Eye (tissue), 1 donor: ENCODE measurements at regions not wholly inside any gene's neighbourhood (a gene's known extent, or its start where the extent isn't known, plus 50 kb on each side); places are given as distances from the start of the nearest gene placed in this dataset.
A peak's percentile ranks its signal among the peaks of the same experiment; 100 is the strongest.

ENCODE experiments used
- DNase-seq: peaks from one replicate; pipeline ENCODE4 v3.0.0-alpha.2; 2015

- no peak for DNase-seq
Observed at GRCh38 chr11:22433517-22433916, 95.3 kb downstream of the SLC17A6 start.

GRCh38 chr11:22433094-22433455 is 94.9 kb downstream of the SLC17A6 start:
- no peak for DNase-seq

- DNase-seq, result peak; percentile 97
Observed at GRCh38 chr11:22432291-22433093, 94.3 kb downstream of the SLC17A6 start.

- DNase-seq, result peak; percentile 58
Observed at GRCh38 chr11:22431106-22431505, 92.9 kb downstream of the SLC17A6 start.

GRCh38 chr11:22430639-22431038 is 92.5 kb downstream of the SLC17A6 start:
- no peak for DNase-seq

- DNase-seq, result no peak
Observed at GRCh38 chr11:22430141-22430541, 92.0 kb downstream of the SLC17A6 start.
